HFFc6 (cell line): ENCODE measurements at regions not wholly inside any gene's neighbourhood (a gene's known extent, or its start where the extent isn't known, plus 50 kb on each side); places are given as distances from the start of the nearest gene placed in this dataset.

Source experiments
- DNase-seq: peaks from one replicate; pipeline ENCODE4 v3.0.0-alpha.2; 2018
- H3K27ac Mint-ChIP-seq: 2 replicates; pipeline ENCODE4 v1.8.0; 2020; ENCODE audit warnings: mild to moderate bottlenecking, mixed read lengths
- H3K27me3 Mint-ChIP-seq: 2 replicates; pipeline ENCODE4 v1.8.0; 2021; ENCODE audit warnings: mild to moderate bottlenecking, moderate library complexity, mixed read lengths; ENCODE audit not compliant: insufficient read depth
- H3K36me3 Mint-ChIP-seq: 2 replicates; pipeline ENCODE4 v1.8.0; 2021; ENCODE audit warnings: low read depth, mixed read lengths
- H3K4me1 Mint-ChIP-seq: 2 replicates; pipeline ENCODE4 v1.8.0; 2020; ENCODE audit warnings: low read depth, mixed read lengths
- H3K4me3 Mint-ChIP-seq: 2 replicates; pipeline ENCODE4 v1.8.0; 2020; ENCODE audit warnings: mild to moderate bottlenecking, moderate library complexity, mixed read lengths
- H3K9me3 Mint-ChIP-seq: 2 replicates; pipeline ENCODE4 v1.8.0; 2020; ENCODE audit warnings: mild to moderate bottlenecking, mixed read lengths
- CTCF ChIP-seq: fragments of 200-600 bp; sonication (generic); IDR thresholded peaks from 2 replicates; pipeline ENCODE4 v1.5.0; 2021; ENCODE audit warnings: antibody characterized with exemption, mild to moderate bottlenecking

- Mint-ChIP-seq H3K4me3 (no peak overlapping the region), H3K36me3 (peaks cover 8% of the 10 kb centered on the region; the same call in 1 of the 2 replicates), H3K27me3 (no peaks in the 10 kb centered on the region), H3K9me3 (no peaks in the 10 kb centered on the region), H3K27ac (peak overlapping the region; percentile 73), H3K4me1 (peaks cover 25% of the 10 kb centered on the region)
- no peak for TF ChIP-seq CTCF
- DNase-seq: no peak
Measured at GRCh38 chr5:33317271-33317670, 123.5 kb upstream of the TARS1 start.

- no peaks in the 10 kb centered on the region for H3K9me3 Mint-ChIP-seq
- H3K27ac Mint-ChIP-seq: no peak overlapping the region
- no peaks in the 10 kb centered on the region for H3K36me3 Mint-ChIP-seq
- TF ChIP-seq CTCF: no peak
- no peak overlapping the region for H3K4me3 Mint-ChIP-seq
- no peak for DNase-seq
- no peaks in the 10 kb centered on the region for H3K27me3 Mint-ChIP-seq
- H3K4me1 Mint-ChIP-seq: peaks cover 10% of the 10 kb centered on the region
Measured at GRCh38 chr5:33319151-33319550, 121.6 kb upstream of the TARS1 start.

- H3K27ac Mint-ChIP-seq: no peak overlapping the region
- TF ChIP-seq CTCF: no peak
- DNase-seq: no peak
- no peaks in the 10 kb centered on the region for H3K9me3 Mint-ChIP-seq
- no peaks in the 10 kb centered on the region for H3K27me3 Mint-ChIP-seq
- H3K4me3 Mint-ChIP-seq: no peak overlapping the region
- no peaks in the 10 kb centered on the region for H3K36me3 Mint-ChIP-seq
- H3K4me1 Mint-ChIP-seq: peaks cover 12% of the 10 kb centered on the region
Measured at GRCh38 chr5:33319841-33320240, 120.9 kb upstream of the TARS1 start.

GRCh38 chr5:33321026-33321425 is 119.7 kb upstream of the TARS1 start:
- Mint-ChIP-seq H3K27me3 (no peaks in the 10 kb centered on the region), H3K4me3 (no peak overlapping the region; the same call in 1 of the 2 replicates), H3K4me1 (peaks cover 14% of the 10 kb centered on the region), H3K36me3 (no peaks in the 10 kb centered on the region), H3K27ac (no peak overlapping the region), H3K9me3 (no peaks in the 10 kb centered on the region)
- DNase-seq: peak; percentile 95
- no peak for TF ChIP-seq CTCF

GRCh38 chr5:33322632-33323031 is 118.1 kb upstream of the TARS1 start:
- no peak for TF ChIP-seq CTCF
- DNase-seq: no peak
- Mint-ChIP-seq H3K4me1 (peaks cover 14% of the 10 kb centered on the region), H3K27me3 (no peaks in the 10 kb centered on the region), H3K9me3 (no peaks in the 10 kb centered on the region), H3K27ac (no peak overlapping the region; the same call in 1 of the 2 replicates), H3K4me3 (no peak overlapping the region), H3K36me3 (no peaks in the 10 kb centered on the region)
